Upper lobe of left lung (tissue), 4 donors: ENCODE measurements at regions not wholly inside any gene's neighbourhood (a gene's known extent, or its start where the extent isn't known, plus 50 kb on each side); places are given as distances from the start of the nearest gene placed in this dataset.

Source experiments
- CTCF ChIP-seq, 6 experiments: fragments of 450-650 bp in 4 of 6; fragments of 200-600 bp in 2 of 6; sonication (generic) in 2 of 6; IDR thresholded peaks; one replicate each; pipeline ENCODE4 v1.5.1; 2016 to 2019; ENCODE audit warnings: antibody characterized with exemption in 6 of 6
- EP300 ChIP-seq, 4 donors: sonication (generic); formaldehyde crosslinking; IDR thresholded peaks; one replicate each; pipeline ENCODE4 v1.5.1; 2017; ENCODE audit warnings: antibody characterized with exemption in 4 of 4, control low read depth in 2 of 4
- POLR2A ChIP-seq, 4 donors: fragments of 450-650 bp; IDR thresholded peaks; one replicate each; pipeline ENCODE4 v1.5.1; 2016 to 2017; ENCODE audit warnings: antibody characterized with exemption in 4 of 4, mild to moderate bottlenecking in 2 of 4

- no peak for TF ChIP-seq CTCF (IDR thresholded peaks at IDR 0.05)
- TF ChIP-seq POLR2A (IDR thresholded peaks at IDR 0.05) = no peak
- no peak for TF ChIP-seq EP300 (IDR thresholded peaks at IDR 0.05)
Observed at GRCh38 chr13:42412812-42413483, 141.0 kb downstream of the AKAP11 start.
